PFSK-1 (cell line): ENCODE measurements at regions not wholly inside any gene's neighbourhood (a gene's known extent, or its start where the extent isn't known, plus 50 kb on each side); places are given as distances from the start of the nearest gene placed in this dataset.

Experiments
- FOXP2 ChIP-seq: optimal IDR thresholded peaks from 2 replicates; pipeline ENCODE3; 2011; ENCODE audit warnings: borderline replicate concordance, control low read depth, inconsistent platforms; ENCODE audit not compliant: insufficient read depth; ENCODE audit errors: extremely low read length, extremely low read depth
- POLR2AphosphoS5 ChIP-seq: IDR thresholded peaks from 2 replicates; pipeline ENCODE4 v1.6.1; 2012; ENCODE audit warnings: low read depth, mild to moderate bottlenecking, control low read depth, low read length, moderate library complexity
- SIN3A ChIP-seq: IDR thresholded peaks from 2 replicates; pipeline ENCODE4 v1.6.1; 2012; ENCODE audit warnings: mild to moderate bottlenecking, low read length, moderate library complexity, borderline replicate concordance; ENCODE audit not compliant: insufficient read depth
- TAF1 ChIP-seq: IDR thresholded peaks from 2 replicates; pipeline ENCODE4 v1.6.1; 2012; ENCODE audit warnings: low read length, control low read depth, borderline replicate concordance; ENCODE audit not compliant: insufficient read depth
- TF ChIP-seq, protein P1 (sequence below), 2 experiments: IDR thresholded peaks; 2 replicates each; pipeline versions ENCODE4 v1.6.1 to v1.8.0; 2011 to 2012; ENCODE audit warnings: low read depth in 2 of 2, low read length in 2 of 2, control low read depth in 1 of 2, inconsistent platforms in 1 of 2, mild to moderate bottlenecking in 1 of 2, moderate library complexity in 1 of 2; ENCODE audit not compliant: insufficient read depth in 1 of 2

DNA sequence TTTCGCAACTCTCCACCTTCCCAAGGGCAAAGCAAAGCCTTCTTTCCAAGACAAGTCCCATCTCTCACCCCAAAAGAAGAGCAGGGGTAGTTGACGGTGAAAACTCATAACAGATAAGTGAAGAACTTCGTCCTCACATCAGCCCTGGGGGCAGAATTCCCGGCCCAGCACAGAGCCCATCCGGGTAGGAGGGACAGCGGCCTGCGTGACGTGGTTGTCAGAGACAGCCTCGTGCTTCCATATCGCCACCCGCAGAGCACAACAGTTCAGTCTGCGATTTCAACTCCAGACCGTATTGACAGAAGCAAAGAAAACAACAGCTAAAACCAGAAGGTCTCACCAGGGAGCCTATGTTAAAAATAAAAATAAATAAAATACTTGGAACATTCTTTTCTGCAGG is 273.2 kb downstream of the SYK start:
- no peak for TF ChIP-seq POLR2AphosphoS5
- TF ChIP-seq, protein P1, sequence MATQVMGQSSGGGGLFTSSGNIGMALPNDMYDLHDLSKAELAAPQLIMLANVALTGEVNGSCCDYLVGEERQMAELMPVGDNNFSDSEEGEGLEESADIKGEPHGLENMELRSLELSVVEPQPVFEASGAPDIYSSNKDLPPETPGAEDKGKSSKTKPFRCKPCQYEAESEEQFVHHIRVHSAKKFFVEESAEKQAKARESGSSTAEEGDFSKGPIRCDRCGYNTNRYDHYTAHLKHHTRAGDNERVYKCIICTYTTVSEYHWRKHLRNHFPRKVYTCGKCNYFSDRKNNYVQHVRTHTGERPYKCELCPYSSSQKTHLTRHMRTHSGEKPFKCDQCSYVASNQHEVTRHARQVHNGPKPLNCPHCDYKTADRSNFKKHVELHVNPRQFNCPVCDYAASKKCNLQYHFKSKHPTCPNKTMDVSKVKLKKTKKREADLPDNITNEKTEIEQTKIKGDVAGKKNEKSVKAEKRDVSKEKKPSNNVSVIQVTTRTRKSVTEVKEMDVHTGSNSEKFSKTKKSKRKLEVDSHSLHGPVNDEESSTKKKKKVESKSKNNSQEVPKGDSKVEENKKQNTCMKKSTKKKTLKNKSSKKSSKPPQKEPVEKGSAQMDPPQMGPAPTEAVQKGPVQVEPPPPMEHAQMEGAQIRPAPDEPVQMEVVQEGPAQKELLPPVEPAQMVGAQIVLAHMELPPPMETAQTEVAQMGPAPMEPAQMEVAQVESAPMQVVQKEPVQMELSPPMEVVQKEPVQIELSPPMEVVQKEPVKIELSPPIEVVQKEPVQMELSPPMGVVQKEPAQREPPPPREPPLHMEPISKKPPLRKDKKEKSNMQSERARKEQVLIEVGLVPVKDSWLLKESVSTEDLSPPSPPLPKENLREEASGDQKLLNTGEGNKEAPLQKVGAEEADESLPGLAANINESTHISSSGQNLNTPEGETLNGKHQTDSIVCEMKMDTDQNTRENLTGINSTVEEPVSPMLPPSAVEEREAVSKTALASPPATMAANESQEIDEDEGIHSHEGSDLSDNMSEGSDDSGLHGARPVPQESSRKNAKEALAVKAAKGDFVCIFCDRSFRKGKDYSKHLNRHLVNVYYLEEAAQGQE (IDR thresholded peaks at IDR 0.05; ENCODE audit: insufficient read depth in 1 of 2, low read depth in 2 of 2, low read length in 2 of 2): no peak
- no peak for TF ChIP-seq TAF1
- TF ChIP-seq SIN3A: no peak
- TF ChIP-seq FOXP2: no peak
